Aorta (tissue), 5 donors: ENCODE measurements at regions not wholly inside any gene's neighbourhood (a gene's known extent, or its start where the extent isn't known, plus 50 kb on each side); places are given as distances from the start of the nearest gene placed in this dataset.
A peak's percentile ranks its signal among the peaks of the same experiment; 100 is the strongest.

Experiments
- ATAC-seq: fragments of 200-7000 bp; cut with Tn5 transposase; one replicate; pipeline ENCODE4 v1.9.1; 2022; ENCODE audit warnings: moderate library complexity; ENCODE audit not compliant: low FRiP score
- DNase-seq, 2 donors: peaks; one replicate each; pipeline ENCODE4 v3.0.0-alpha.2; 2020
- H3K27ac ChIP-seq, 2 donors: one replicate each; pipeline ENCODE4 v1.5.1; 2013; ENCODE audit warnings: low read length in 2 of 2, mild to moderate bottlenecking in 2 of 2, moderate library complexity in 2 of 2, control low read depth in 1 of 2, inconsistent platforms in 1 of 2, low read depth in 1 of 2
- H3K27me3 ChIP-seq, 2 donors: one replicate each; pipeline ENCODE4 v1.6.1; 2013; ENCODE audit warnings: control low read depth in 1 of 2, low read length in 1 of 2, mild to moderate bottlenecking in 1 of 2, moderate library complexity in 1 of 2; ENCODE audit not compliant: insufficient read depth in 2 of 2, control insufficient read depth in 1 of 2
- H3K36me3 ChIP-seq, 2 donors: one replicate each; pipeline ENCODE4 v1.6.1; 2013; ENCODE audit warnings: control low read depth in 1 of 2, low read length in 1 of 2, mild to moderate bottlenecking in 1 of 2; ENCODE audit not compliant: insufficient read depth in 2 of 2, control insufficient read depth in 1 of 2
- H3K4me1 ChIP-seq, 2 donors: one replicate each; pipeline ENCODE4 v1.6.1; 2013; ENCODE audit warnings: low read length in 2 of 2, control low read depth in 1 of 2, mild to moderate bottlenecking in 1 of 2, moderate library complexity in 1 of 2; ENCODE audit not compliant: insufficient read depth in 2 of 2, control insufficient read depth in 1 of 2
- H3K4me3 ChIP-seq, 2 donors: one replicate each; pipeline ENCODE4 v1.5.1; 2013; ENCODE audit warnings: low read length in 2 of 2, control low read depth in 1 of 2, mild to moderate bottlenecking in 1 of 2
- H3K9me3 ChIP-seq: one replicate; pipeline ENCODE4 v1.6.1; 2013; ENCODE audit warnings: mild to moderate bottlenecking, low read length; ENCODE audit not compliant: control insufficient read depth
- WGBS, 2 donors: extraction: QIAGEN DNeasy Blood & Tissue Kit; methylation state at CpG; one replicate each; pipeline ENCODE4 v1.1.7; 2013; 5-methylcytosine and 5-hydroxymethylcytosine counted together
- intact Hi-C, 2 donors: fragments of 100-400 bp; cut with DNase I; formaldehyde crosslinking; loops; one replicate each; pipeline versions ENCODE4 v1.14.2 to v1.15.0; 2022
- donor health status: healthy with polysubstance abuse.
- donor health status: Bipolar disorder and iron deficiency.
- donor health status: DM: no; HTN: no; CAD: no.
- donor health status: DM: no; HTN: no; CAD: no.
- donor health status: DM: yes; HTN: yes; CAD: no.

- H3K36me3 ChIP-seq, result no peaks in the 10 kb centered on the region
- no peaks in the 10 kb centered on the region for H3K4me1 ChIP-seq
- H3K9me3 ChIP-seq, result peaks cover 4% of the 10 kb centered on the region
- WGBS, 2 donors, result 72 to 73% methylated on average over 5 of the region's 5 CpGs
- ATAC-seq, result no peak
- DNase-seq, result no peak
- no peak overlapping the region for H3K27ac ChIP-seq
- intact Hi-C loops, result no loop called here
- H3K27me3 ChIP-seq, result peaks cover 0 to 2% of the 10 kb centered on the region in 2 donors
- H3K4me3 ChIP-seq, result no peak overlapping the region
Observed at GRCh38 chr17:56667925-56668458, 74.5 kb downstream of the NOG start.

DNA sequence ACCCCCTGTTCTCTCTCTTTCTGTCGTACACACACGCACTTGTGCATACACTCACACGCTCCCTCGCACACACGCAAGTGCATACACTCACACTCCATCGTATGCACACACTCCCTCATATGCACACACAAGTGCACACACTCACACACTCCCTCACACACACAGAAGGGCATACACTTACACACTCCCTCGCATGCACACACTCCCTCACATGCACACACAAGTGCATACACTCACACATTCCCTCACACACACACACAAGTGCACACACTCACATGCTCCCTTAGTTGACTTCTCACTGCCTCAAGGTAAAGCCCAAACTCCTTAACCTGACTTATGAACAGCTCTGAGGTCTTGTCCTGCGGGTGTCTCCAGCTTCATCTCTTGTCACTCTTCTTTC is 78.7 kb downstream of the NOG start:
- no peak for DNase-seq
- no peak for ATAC-seq
- peaks cover 1% of the 10 kb centered on the region for H3K9me3 ChIP-seq
- no peak overlapping the region for H3K27ac ChIP-seq
- intact Hi-C loops, result no loop called here
- no peak overlapping the region for H3K4me3 ChIP-seq
- H3K4me1 ChIP-seq, result no peaks in the 10 kb centered on the region
- H3K36me3 ChIP-seq, result no peaks in the 10 kb centered on the region
- WGBS, 2 donors, result 89 to 93% methylated on average over 8 of the region's 8 CpGs
- peaks cover 0 to 2% of the 10 kb centered on the region in 2 donors for H3K27me3 ChIP-seq

- no peak overlapping the region for H3K27ac ChIP-seq
- ATAC-seq, result no peak
- WGBS, 2 donors, result 95 to 100% methylated on average over 1 of the region's 1 CpG
- peaks cover 1% of the 10 kb centered on the region for H3K9me3 ChIP-seq
- DNase-seq, result no peak
- no peaks in the 10 kb centered on the region for H3K4me1 ChIP-seq
- H3K4me3 ChIP-seq, result no peak overlapping the region
- intact Hi-C loops, result no loop called here
- peaks cover 0 to 2% of the 10 kb centered on the region in 2 donors for H3K27me3 ChIP-seq
- no peaks in the 10 kb centered on the region for H3K36me3 ChIP-seq
Observed at GRCh38 chr17:56674401-56674925, 81.0 kb downstream of the NOG start.

DNA sequence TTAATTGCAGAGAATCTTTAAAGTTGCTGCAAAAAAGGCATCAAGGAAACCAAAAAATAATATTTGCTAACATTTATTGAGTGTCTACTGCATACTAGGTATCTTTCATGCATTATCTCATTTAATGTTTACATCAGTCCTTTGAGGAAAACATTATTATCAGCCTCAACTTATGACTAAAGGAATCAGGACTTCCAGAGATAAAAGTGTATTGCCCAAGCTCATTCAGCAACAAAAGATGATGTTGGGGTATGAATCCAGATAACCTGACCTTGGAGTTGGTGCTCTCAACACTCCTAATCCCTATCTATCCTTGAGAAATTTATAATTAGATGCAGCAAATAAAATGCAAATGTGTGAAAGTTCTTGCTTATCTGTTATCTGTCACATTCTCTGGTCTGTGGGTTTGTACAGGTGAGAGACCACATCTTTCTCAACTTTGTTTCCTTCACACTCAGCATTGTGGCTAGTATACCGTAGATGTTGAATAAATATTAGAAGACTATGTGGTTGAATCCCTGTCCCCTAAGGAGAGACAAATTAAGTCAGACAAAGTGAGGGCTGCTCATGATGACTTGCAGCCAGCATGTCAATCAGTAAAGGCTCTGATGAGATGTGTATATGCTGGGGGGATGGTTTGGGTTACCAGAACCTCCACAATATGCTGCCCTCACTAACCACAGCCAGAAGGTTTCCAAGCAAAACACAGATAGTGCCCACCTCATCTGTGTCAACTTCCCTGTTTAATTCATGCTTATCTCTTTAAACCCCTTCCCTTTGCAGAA is 82.6 kb downstream of the NOG start:
- no peaks in the 10 kb centered on the region for H3K4me1 ChIP-seq
- H3K9me3 ChIP-seq, result peaks cover 1% of the 10 kb centered on the region
- H3K27me3 ChIP-seq, result peaks cover 0 to 2% of the 10 kb centered on the region in 2 donors
- 79 to 82% methylated on average over 1 of the region's 1 CpG for WGBS, 2 donors
- intact Hi-C loops, result no loop called here
- DNase-seq (no peak), ATAC-seq (no peak)
- H3K4me3 ChIP-seq, result no peak overlapping the region
- no peaks in the 10 kb centered on the region for H3K36me3 ChIP-seq
- no peak overlapping the region for H3K27ac ChIP-seq

GRCh38 chr17:56676810-56677209 is 83.3 kb downstream of the NOG start:
- H3K27ac ChIP-seq, result no peak overlapping the region
- no peaks in the 10 kb centered on the region for H3K4me1 ChIP-seq
- no peak for ATAC-seq
- 76 to 84% methylated on average over 1 of the region's 1 CpG for WGBS, 2 donors
- H3K9me3 ChIP-seq, result peaks cover 1% of the 10 kb centered on the region
- no peak for DNase-seq
- no peak overlapping the region for H3K4me3 ChIP-seq
- intact Hi-C loops, result no loop called here
- no peaks in the 10 kb centered on the region for H3K36me3 ChIP-seq
- H3K27me3 ChIP-seq, result peaks cover 0 to 2% of the 10 kb centered on the region in 2 donors

GRCh38 chr17:56678249-56679114 is 85.0 kb downstream of the NOG start:
- Histone ChIP-seq H3K4me3 (peak overlapping the region in 1 of 2 donors; percentile 56), H3K4me1 (no peaks in the 10 kb centered on the region), H3K9me3 (no peaks in the 10 kb centered on the region), H3K36me3 (no peaks in the 10 kb centered on the region), H3K27me3 (no peaks in the 10 kb centered on the region), H3K27ac (no peak overlapping the region)
- no peak for ATAC-seq
- DNase-seq, result no peak
- 8% methylated on average over 37 of the region's 37 CpGs for WGBS, 2 donors
- intact Hi-C loops, result no loop called here

DNA sequence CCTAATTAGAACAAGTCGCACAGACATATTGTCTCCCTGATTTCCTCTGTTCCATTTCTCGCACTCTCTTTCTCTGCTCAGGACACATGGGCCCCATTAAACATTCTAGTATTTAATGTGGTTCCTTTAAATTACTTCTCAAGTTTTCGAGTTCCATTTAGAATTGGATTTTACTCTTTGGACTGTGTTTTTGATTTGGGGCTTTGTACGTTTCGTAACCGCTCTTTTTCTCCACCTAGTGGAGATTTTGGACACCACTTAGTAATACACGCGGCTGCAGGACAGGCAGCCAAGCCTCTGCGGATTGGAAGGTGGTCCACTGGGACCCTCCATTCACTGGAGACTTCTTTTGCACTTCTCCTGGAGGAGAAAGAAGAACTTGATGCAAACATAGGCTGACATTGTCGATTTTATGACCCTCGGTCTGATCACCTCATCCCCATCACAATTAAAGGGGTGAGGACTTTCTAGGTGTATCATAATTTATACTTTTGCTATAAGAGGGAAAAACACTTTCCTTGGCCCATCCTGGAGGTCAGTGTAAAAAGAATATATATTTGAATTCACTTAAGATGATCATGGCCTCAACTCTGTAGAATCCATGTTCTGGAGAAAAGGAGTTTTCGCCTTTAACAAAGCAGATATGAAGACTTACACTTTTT is 85.7 kb downstream of the NOG start:
- Histone ChIP-seq H3K36me3 (no peaks in the 10 kb centered on the region), H3K4me3 (peak overlapping the region in 1 of 2 donors; percentile 56), H3K27ac (no peak overlapping the region), H3K4me1 (no peaks in the 10 kb centered on the region), H3K27me3 (no peaks in the 10 kb centered on the region), H3K9me3 (no peaks in the 10 kb centered on the region)
- intact Hi-C loops, result no loop called here
- WGBS, 2 donors, result 10 to 11% methylated on average over 12 of the region's 12 CpGs
- DNase-seq (no peak), ATAC-seq (no peak)

- H3K36me3 ChIP-seq, result no peaks in the 10 kb centered on the region
- H3K27me3 ChIP-seq, result no peaks in the 10 kb centered on the region
- ATAC-seq, result no peak
Observed at GRCh38 chr17:56679777-56680422, 86.4 kb downstream of the NOG start.

More at GRCh38 chr17:56679777-56680422, 86.4 kb downstream of the NOG start:
- no peak overlapping the region for H3K27ac ChIP-seq
- no peak for DNase-seq
- H3K9me3 ChIP-seq, result no peaks in the 10 kb centered on the region
- no peaks in the 10 kb centered on the region for H3K4me1 ChIP-seq
- intact Hi-C loops, result no loop called here
- H3K4me3 ChIP-seq, result no peak overlapping the region
- 65% methylated on average over 6 of the region's 6 CpGs for WGBS, 2 donors
